DLD1 (cell line): ENCODE measurements at regions not wholly inside any gene's neighbourhood (a gene's known extent, or its start where the extent isn't known, plus 50 kb on each side); places are given as distances from the start of the nearest gene placed in this dataset.

Experiments
- in situ Hi-C: cut with HindIII; loops from 2 replicates; pipeline ENCODE4 v1.10.0; 2017; ENCODE audit warnings: low sequenced_read_pairs

DNA sequence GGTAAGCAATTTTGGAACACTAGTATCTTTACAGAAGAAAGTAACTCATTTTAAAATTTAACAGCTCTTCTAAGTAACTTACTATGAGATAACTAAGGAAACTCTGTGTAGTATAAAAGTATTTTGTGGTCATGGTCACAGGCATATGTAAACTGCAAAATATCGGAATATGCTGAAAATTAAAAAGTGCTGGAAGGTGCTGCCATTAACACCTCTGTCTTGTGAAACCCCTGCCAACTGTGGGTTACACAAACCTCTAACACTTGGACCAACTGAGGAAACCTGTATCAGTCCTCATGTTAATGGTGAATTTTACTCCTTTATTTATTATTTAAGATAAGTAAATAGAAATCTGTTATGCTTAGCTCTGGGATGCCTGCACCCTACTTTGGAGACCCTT lies 206.7 kb downstream of the LACC1 start:
- in situ Hi-C loops: no loop called here

DNA sequence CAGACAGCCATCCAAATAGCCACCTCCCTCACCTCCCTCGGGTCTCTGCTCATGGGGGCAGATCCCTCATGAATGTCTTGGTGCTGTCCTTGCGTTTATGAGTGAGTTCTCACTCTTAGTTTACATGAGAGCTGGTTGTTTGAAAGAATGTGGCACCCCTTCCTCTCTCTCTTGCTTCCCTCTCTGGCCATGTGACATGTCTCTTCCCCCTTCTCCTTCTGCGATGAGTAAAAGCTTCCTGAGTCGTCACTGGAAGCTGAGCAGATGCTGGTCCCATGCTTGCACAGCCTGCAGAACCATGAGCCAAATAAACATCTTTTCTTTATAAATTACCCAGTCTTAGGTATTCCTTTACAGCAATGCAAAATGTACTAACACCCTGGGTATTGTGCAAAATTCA lies 208.7 kb downstream of the LACC1 start:
- in situ Hi-C loops: no loop called here

DNA sequence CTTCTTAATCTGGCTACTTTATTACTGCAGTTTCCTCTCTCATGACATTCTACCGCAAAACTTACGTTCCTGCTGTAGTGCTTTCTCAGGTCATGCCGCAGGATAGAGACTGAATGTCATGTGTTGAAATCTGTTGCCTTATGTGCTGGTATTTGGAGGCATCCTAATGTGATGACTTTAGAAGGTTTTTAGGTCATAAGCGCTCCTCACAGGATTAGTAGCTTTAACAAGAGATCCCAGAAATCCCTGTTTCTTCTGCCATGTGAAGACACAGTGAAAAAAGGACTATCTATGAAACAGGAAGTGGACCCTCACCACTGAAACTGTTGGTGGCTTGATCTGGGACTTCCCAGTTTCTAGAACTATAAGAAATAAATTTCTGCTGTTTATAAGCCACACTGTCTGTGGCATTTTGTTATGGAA lies 209.3 kb downstream of the LACC1 start:
- in situ Hi-C loops: no loop called here

DNA sequence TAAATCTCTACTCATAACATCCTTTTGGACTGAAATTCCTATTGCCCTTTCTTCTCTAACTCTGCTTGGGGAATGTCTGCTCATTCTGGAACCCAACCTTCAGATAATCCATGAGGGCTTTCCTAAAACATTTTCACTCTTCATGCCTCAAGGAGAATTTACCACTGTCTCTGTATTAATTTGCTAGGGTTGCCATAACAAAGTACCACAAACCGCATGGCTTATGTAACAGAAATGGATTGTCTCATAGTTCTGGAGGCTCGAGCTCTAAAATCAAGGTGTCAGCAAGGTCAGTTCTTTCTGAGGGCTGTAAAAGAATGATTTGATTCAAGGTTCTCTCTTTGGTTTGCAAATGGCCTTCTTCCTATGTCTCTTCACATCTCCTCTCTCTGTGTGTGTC lies 209.7 kb downstream of the LACC1 start:
- in situ Hi-C loops: no loop called here

DNA sequence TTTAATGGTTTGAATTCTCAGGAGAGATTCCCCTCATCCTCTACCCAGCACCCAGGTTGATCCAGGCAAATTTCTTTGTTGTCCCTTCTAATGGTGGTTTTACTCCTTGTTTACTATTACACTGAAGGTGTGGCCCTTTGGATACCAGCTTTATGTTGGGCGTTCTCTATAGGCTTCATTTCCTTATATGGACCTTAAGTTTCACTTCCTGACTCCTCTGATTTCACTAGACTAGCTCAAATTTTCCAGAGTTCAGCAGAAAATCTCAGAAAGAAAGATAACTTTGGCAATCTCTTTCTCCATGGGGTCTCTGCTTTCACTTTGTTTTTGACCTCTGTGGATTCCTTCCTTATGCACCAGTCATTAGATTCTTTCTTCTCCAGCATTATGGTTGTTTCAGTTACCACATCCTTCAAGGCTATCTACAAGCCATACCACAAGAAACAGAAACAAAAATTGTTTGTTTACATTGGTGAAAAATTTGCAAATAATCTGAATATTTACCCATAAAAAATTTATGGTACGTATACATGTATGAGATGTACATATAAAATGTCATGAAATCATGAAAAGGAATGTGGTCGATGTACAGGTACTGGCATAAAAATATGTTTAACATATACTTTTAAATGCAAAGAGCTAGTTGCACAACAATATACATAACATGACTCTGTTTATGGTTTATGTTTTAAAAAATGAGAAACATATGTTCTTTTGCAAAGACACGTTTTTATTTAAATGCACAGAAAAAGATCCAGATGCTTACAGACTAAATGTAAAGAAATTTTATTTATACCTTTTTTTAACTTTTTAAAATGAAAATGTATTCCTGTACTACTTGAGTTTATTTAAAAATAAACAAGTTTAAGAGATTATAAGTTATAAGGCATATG lies 212.6 kb downstream of the LACC1 start:
- in situ Hi-C loops: no loop called here

DNA sequence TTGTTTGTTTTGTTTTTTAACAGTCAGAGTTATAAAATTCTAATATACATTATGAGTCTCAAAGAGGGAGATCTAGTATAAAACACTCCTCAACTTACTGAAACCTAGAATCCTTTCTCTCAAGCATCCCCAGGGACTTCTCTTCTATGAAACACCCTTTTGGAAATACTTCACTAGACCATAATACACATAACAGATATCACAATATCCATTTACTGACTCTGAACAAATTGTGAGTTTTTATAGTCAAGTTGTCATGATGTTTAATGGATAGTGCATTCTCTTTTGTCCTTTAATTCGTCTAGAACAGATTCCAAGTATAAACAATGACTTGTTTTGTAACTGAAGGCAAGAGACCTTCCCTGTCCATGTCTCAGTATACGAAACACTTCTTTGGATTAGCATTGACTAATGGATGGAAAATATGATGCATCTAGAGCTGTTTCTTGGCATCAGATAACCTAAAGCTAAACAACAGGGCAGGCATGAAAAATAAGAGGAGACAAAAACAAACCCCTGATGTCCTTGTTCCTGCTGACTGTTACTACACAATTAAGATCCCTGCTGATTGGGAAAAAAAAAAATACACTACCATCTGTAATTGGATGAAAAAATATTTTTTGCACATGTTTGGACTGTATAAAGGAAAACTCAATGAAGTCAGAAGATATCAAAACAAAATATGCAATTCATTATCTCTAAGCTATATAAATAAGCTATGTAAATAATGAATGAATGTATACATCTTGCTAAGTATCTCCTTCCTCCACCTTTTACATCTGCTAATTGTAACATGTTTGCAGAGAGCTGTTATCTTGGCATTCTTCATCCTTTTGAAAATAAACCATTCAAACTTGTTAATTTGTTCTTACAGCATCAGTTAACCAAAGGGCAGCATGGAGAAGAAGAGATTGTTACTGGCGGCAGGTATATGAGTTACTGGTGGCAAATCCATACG lies 214.2 kb downstream of the LACC1 start:
- in situ Hi-C loops: no loop called here

DNA sequence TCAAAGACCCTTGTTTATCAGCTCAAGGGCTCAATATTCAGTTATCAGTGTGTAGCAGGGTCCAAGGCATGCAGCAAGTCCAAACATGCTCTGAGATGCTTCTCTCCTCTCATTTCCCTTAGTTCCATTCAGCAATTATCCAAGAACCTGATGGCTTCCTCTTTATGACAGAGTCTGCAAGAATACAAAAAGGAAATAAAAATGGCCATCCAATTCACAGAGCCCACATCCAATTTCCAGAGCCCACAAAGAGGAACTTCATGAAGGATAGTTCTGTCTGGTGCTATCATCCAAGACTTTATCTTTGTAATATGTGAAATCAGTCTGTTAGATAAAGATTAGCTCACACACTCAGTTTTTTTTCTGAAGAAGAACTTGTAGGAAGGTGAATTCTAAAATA lies 217.2 kb downstream of the LACC1 start:
- in situ Hi-C loops: no loop called here

DNA sequence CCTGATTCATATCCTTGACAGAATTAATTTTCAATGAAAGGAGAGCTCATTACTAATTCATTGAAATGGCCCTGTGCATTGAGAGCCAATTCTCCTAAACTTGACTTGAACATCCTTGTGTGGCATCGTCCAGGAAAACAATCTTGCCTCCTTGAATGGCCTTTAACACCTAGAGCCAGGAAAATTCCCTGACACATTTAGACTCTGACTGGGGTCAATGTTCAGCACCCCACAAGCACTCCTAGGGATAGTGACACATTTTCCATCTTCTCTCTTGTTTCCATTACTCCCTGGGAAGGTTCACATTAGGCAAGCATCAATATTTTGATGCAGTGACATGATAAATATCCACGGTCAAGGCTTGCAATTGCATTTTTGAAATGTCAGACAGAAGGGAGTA lies 218.9 kb downstream of the LACC1 start:
- in situ Hi-C loops: no loop called here

DNA sequence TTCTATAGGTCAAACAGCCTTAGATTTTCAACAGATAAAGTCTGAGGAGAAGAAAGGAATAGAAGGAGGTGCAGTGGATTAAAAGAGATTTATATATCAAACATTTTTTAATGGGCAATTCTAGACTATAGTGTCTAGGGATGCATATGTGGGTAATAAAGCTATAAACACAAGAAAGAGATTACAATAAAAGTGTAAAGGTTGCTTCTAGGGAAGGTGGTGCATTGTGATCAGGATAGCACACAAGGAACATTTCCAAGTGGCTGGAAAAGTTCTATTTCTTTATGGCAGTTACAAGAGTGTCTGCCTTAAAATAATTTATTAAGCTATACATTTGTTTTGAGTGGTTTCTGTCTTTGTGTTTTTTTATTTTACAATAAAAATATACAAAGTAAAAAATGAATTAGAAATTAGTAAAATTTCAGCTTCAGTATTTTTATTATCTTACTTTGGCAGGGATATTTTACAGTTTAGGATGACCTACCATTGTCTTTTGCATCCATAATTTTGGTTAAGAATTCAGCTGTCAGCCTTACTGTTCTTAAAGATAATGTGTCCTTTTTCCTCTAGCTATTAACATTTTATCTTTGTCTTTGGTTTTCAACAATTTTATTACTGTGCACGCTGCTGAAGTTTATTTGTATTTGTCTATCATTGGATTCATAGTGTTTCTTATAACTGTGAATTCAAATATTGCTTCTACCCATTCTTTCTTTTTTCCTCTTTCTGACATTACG lies 221.8 kb downstream of the LACC1 start:
- in situ Hi-C loops: no loop called here

DNA sequence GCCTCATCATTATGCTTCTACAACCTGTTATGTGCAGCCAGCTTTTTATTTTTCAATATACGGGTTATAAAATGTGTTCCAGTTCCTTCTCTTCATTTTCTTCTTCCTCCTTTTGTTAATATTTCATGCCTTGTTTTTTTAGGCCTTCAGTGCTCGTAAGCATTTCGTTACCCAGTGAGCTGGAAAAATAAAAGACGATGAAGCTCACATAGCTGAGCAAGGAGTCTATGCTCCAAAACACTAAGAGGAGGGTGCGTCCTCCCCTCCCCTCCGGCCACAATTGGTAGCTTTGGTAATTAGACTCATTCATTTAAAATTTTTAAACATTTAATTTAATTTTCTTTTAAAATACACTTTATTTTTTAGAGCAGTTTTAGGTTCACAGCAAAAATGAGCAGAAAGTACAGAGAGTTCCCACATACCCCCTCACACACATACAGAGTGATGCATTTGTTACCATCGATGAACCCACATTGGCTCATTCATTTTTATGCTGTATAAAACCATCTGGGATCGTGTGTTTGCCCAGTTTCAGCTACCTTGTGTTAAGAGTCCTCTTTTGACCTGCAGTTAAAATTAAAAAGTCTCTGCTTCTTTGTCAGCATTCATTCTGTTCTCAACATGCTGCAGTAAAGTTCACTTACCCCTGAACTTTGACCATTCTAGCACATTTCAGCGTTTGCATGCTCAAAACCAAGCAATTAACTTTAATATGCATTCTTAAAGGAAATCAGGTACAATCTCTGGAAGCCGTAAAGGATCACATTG lies 223.9 kb downstream of the LACC1 start:
- in situ Hi-C loops: no loop called here

DNA sequence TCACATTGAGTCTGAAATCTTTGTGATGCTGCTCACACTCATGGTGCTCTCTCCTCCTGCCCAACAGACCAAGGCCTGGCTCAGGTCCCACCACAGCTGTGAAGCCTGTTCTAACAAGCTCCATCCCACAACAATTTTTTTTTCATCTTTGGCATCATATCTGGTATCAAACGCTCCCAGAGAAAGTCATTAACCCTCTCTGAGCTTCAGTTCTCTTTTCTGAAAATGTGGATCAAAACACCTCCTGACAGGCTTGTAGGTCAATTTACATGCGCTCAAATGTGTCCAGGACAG lies 224.4 kb downstream of the LACC1 start:
- in situ Hi-C loops: no loop called here

DNA sequence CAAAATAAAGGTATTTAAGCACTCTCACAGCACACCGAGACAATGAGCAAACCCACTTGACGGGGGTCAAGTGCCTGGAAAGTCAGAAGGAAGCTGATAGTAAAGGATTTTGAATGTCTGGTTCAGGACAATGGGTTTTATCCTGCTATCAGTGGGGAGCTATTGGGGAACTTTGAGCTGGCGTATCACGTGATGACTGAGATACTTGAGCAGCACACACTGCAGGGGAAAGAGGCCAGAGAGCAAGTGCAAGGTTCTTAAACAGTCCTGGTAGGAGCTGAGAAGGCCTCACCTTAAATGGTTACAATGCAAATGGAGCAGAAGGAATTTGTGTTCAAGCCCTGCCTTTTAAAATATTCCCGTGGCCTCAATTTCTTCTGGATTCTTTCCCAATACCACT lies 225.3 kb downstream of the LACC1 start:
- in situ Hi-C loops: no loop called here

DNA sequence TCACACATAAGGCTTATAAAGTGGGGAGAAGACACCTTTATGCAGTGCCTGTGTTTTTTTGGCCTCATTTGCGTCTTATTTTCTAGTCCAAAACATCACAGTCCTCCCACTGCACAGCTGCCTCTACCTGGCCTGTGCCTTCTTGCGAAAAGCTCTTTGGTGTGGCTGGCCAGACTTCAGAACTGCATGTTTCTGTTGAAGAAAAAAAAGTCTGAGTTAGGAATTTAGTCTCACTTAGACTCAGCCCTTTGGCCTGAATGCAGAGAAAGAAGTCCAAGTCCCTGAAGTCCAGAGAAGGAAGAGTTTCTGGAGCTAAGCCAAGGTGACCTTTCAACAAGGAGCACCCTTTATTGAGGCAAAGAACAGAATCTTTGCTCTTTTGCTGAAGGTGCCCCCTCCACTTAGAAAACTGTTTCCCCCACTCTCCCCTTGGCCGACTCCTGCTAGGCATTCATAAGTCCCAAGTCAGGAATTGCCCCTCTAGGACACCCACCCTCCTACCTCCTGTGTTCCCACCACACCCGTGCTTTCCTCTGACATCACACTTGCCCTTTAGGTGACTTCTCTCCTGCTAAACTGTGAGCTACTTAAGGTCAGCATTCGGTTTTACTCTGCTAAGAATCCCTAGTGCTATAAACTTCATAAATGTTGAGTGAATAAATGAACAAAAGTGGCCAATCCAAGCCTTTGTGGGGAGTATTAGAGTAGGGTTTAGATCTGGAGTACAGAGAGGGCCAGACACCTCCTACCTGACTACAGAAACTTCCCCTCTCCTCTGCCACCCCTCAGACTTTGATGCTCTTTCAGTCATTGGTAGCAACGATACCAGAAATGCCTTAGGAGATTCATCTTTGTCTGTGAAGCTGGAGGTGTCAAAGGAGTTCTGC lies 226.8 kb downstream of the LACC1 start:
- in situ Hi-C loops: no loop called here

DNA sequence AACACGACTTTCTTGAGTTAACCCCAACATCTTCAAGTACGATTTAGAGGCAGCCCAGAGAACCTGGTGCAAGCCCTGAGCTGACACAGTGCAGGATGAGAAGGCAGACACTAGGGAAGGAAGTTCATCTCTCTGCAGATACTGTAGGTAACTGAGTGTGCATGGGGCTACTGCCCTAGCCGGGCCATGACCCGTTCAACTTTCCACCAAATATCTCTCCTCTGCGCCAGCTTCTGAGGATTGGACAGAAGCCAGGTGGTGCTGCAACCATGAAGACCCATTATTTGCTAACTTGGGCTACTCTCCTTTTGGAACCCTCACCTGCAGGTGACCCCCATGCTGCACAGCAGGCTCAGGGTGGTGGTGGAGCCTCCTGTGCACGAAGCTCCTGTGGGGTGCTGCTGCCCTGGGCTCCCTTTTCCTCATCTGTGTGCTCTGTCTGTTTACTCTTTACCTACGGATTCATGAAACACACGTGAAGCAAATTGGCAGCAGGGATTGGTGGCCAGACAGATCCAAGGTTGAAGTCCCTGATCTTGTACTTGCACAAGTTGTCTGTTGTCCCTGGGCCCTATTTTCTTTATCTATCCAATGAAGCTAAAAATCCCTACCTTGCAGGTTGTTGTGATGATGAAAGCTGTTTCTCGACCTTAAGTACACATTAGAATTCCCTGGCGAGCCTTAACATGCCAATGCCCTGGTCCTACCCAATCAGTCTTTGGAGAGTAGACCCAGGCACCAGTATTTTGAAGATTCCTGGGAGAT lies 227.8 kb downstream of the LACC1 start:
- in situ Hi-C loops: no loop called here

DNA sequence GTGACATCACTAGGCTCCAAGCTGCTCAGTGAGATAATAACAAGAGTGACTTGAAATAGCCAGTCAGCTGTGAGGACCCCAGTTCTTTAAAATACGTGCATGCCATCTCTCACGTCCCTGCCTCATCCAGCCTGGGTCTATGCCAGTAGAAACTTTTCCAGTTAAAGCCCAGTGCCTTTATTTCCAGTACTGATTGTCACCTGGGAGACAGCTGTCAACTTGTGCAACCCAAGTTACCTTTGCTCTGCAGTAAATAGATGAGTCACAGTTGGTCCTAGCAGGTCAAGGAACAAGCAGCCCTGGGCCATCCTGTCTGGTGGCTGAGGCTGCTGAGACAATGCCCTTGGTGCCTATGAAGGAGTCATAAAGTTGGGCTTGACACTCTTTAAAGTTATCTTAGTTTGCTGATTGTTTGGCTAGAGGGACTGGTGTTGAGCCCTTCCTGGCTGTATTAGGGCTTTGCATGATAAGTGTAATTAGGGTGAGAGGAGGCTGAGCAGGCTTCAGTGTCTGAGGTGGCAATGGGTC lies 228.7 kb downstream of the LACC1 start:
- in situ Hi-C loops: no loop called here

DNA sequence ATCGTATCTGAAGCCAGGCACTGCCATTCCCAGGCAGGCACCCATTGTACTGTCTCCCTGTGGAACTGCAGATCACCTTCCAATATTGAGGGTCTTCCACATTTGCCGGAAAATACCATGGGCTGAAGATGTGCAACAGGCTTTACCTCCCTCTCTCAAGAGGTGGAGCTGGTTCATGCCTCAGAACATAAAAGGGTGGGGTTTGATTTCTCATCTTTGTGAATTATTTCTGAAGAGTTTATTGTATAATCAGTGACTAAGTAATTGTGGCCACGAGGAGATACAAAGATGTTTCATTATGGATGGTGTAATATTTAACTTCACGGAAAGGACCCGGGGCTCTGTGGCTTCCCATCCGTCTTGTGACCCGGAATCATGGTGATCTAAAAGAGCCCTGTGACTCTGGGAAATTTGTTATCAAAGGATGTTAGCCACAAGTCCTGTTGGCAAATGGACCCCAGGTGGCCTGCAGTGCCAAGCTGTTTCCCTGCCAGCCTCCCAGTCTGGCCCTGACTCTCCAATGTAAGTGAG lies 230.5 kb downstream of the LACC1 start:
- in situ Hi-C loops: no loop called here

DNA sequence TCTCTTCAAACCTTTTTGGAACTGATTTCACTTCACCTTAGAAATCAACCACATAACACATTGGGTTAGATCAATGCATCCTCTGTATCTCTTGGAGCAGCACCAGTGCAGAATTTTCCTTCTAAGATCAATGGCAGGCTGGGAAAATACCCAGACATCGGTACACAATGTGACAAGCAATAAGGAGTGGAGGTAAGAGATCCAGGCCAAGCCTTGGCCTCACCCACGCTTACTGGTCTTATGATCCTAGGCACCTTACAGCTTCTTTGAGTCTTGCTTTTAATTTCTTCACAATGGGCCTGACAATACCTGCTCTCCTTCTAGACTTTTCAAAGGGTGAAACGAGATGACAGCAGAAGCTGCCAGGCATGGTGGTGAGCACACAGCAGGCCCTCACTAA lies 232.0 kb downstream of the LACC1 start:
- in situ Hi-C loops: no loop called here

DNA sequence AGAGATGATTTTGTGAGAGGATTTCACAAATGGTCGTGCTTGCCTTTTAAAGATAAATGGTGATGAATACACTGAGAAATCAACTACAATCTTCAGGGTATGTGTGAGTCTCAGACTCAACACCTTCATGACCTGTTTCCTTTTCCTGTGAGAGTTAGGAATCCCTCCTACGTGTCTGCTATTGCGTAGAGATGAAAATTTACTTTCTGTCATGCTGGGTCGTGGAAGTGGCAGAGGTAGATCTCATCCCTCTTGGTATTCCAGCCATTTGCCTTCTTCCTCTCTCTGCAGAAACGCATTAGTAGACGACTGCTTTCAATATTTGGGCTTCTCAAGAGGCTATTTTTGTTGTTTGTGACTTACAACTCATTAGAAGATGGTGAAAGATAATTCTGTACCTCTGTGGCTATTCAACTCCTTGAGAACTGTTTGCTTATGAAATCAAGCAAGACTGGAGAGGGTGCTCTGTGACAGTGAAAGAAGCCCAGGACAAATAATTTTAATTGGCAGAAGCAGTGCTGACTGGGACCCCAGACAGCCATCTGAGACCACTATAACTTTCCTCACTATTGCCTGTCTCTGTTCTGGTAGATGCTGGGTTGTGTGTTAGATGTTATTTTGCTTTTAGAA lies 233.1 kb downstream of the LACC1 start:
- in situ Hi-C loops: no loop called here
